H9 (cell line): ENCODE measurements at regions not wholly inside any gene's neighbourhood (a gene's known extent, or its start where the extent isn't known, plus 50 kb on each side); places are given as distances from the start of the nearest gene placed in this dataset.

Experiments used
- DNase-seq: peaks from one replicate; pipeline ENCODE4 v3.0.0-alpha.2; 2017
- H2AFZ ChIP-seq: one replicate; pipeline ENCODE4 v1.6.1; 2013; ENCODE audit warnings: mild to moderate bottlenecking, low read length, control low read depth, moderate library complexity
- H2AK5ac ChIP-seq: 2 replicates; pipeline ENCODE4 v1.6.1; 2013; ENCODE audit warnings: low read length, control low read depth, mixed read lengths; ENCODE audit not compliant: insufficient read length
- H2BK120ac ChIP-seq: one replicate; pipeline ENCODE4 v1.6.1; 2013; ENCODE audit warnings: low read depth, mild to moderate bottlenecking, low read length, control low read depth, inconsistent platforms; ENCODE audit not compliant: poor library complexity, severe bottlenecking
- H2BK12ac ChIP-seq: 2 replicates; pipeline ENCODE4 v1.6.1; 2013; ENCODE audit warnings: low read length, control low read depth, mixed read lengths, low read depth; ENCODE audit not compliant: insufficient read length
- H2BK15ac ChIP-seq: 2 replicates; pipeline ENCODE4 v1.6.1; 2013; ENCODE audit warnings: low read depth, low read length, control low read depth
- H2BK20ac ChIP-seq: one replicate; pipeline ENCODE4 v1.6.1; 2013; ENCODE audit warnings: low read depth, mild to moderate bottlenecking, low read length, control low read depth, inconsistent platforms; ENCODE audit not compliant: poor library complexity, severe bottlenecking
- H2BK5ac ChIP-seq: 2 replicates; pipeline ENCODE4 v1.6.1; 2013; ENCODE audit warnings: low read length, control low read depth, mixed read lengths; ENCODE audit not compliant: insufficient read length
- H3K14ac ChIP-seq: 2 replicates; pipeline ENCODE4 v1.6.1; 2013; ENCODE audit warnings: low read length, control low read depth; ENCODE audit not compliant: insufficient read depth
- H3K18ac ChIP-seq: 2 replicates; pipeline ENCODE4 v1.6.1; 2013; ENCODE audit warnings: low read depth, mild to moderate bottlenecking, mixed read lengths, low read length, control low read depth; ENCODE audit not compliant: insufficient read length
- H3K23ac ChIP-seq: 2 replicates; pipeline ENCODE4 v1.6.1; 2013; ENCODE audit warnings: low read length, control low read depth, mixed read lengths, low read depth; ENCODE audit not compliant: insufficient read length
- H3K23me2 ChIP-seq: 2 replicates; pipeline ENCODE4 v1.6.1; 2013; ENCODE audit warnings: low read depth, mild to moderate bottlenecking, mixed read lengths, low read length, control low read depth; ENCODE audit not compliant: insufficient read length, poor library complexity, severe bottlenecking
- H3K27ac ChIP-seq: 2 replicates; pipeline ENCODE4 v1.5.1; 2013; ENCODE audit warnings: low read length, control low read depth, mixed read lengths, low read depth; ENCODE audit not compliant: insufficient read length
- H3K27me3 ChIP-seq: 2 replicates; pipeline ENCODE4 v1.6.1; 2013; ENCODE audit warnings: low read length, control low read depth, inconsistent platforms; ENCODE audit not compliant: insufficient read depth
- H3K4ac ChIP-seq: 2 replicates; pipeline ENCODE4 v1.6.1; 2013; ENCODE audit warnings: low read depth, mild to moderate bottlenecking, control low read depth, inconsistent platforms, low read length, moderate library complexity
- H3K4me1 ChIP-seq: 2 replicates; pipeline ENCODE4 v1.6.1; 2013; ENCODE audit warnings: low read length, control low read depth, inconsistent platforms; ENCODE audit not compliant: insufficient read depth
- H3K4me2 ChIP-seq: 2 replicates; pipeline ENCODE4 v1.6.1; 2013; ENCODE audit warnings: low read length, control low read depth, mixed read lengths; ENCODE audit not compliant: insufficient read length, insufficient read depth
- H3K56ac ChIP-seq: 2 replicates; pipeline ENCODE4 v1.6.1; 2013; ENCODE audit warnings: low read depth, mild to moderate bottlenecking, mixed read lengths, low read length, control low read depth; ENCODE audit not compliant: insufficient read length
- H3K79me1 ChIP-seq: 2 replicates; pipeline ENCODE4 v1.6.1; 2013; ENCODE audit warnings: low read depth, mild to moderate bottlenecking, moderate library complexity, low read length, control low read depth, inconsistent platforms; ENCODE audit not compliant: insufficient read depth, poor library complexity, severe bottlenecking
- H3K79me2 ChIP-seq: 2 replicates; pipeline ENCODE4 v1.6.1; 2013; ENCODE audit warnings: low read length, control low read depth, inconsistent platforms; ENCODE audit not compliant: insufficient read depth
- H3K9ac ChIP-seq: 2 replicates; pipeline ENCODE4 v1.6.1; 2013; ENCODE audit warnings: low read length, control low read depth, mixed read lengths; ENCODE audit not compliant: insufficient read length; ENCODE audit errors: extremely low read depth
- H3K9me3 ChIP-seq: one replicate; pipeline ENCODE4 v1.6.1; 2013; ENCODE audit warnings: low read depth, low read length, inconsistent platforms; ENCODE audit not compliant: control insufficient read depth
- H3T11ph ChIP-seq: one replicate; pipeline ENCODE4 v1.6.1; 2013; ENCODE audit warnings: mild to moderate bottlenecking, low read length, control low read depth, inconsistent platforms
- H4K20me1 ChIP-seq: one replicate; pipeline ENCODE4 v1.6.1; 2013; ENCODE audit not compliant: control insufficient read depth, insufficient read length, insufficient read depth
- H4K5ac ChIP-seq: 2 replicates; pipeline ENCODE4 v1.6.1; 2013; ENCODE audit warnings: low read depth, mild to moderate bottlenecking, mixed read lengths, low read length, control low read depth; ENCODE audit not compliant: insufficient read length
- H4K8ac ChIP-seq: replicated peaks from 2 replicates; pipeline ENCODE4 v1.6.1; 2013; ENCODE audit warnings: low read length, control low read depth, mixed read lengths, low read depth; ENCODE audit not compliant: insufficient read length
- H4K91ac ChIP-seq: 2 replicates; pipeline ENCODE4 v1.6.1; 2013; ENCODE audit warnings: low read depth, mild to moderate bottlenecking, moderate library complexity, mixed read lengths, low read length, control low read depth; ENCODE audit not compliant: insufficient read length
- H3K27ac Mint-ChIP-seq, 3 experiments: 2 replicates in 2 of 3; 3 replicates in 1 of 3; pipeline ENCODE4 v1.8.0; 2020 to 2021; ENCODE audit warnings: mixed read lengths in 3 of 3, mild to moderate bottlenecking in 1 of 3, moderate library complexity in 1 of 3
- H3K27me3 Mint-ChIP-seq: 2 replicates; pipeline ENCODE4 v1.8.0; 2021; ENCODE audit warnings: low read depth, mild to moderate bottlenecking, moderate library complexity, mixed read lengths
- H3K36me3 Mint-ChIP-seq, 3 experiments: 2 replicates in 2 of 3; 3 replicates in 1 of 3; pipeline ENCODE4 v1.8.0; 2020 to 2021; ENCODE audit warnings: low read depth in 3 of 3, mixed read lengths in 3 of 3; ENCODE audit not compliant: insufficient read depth in 1 of 3
- H3K4me1 Mint-ChIP-seq, 2 experiments: 2 replicates each; pipeline ENCODE4 v1.8.0; 2020; ENCODE audit warnings: mixed read lengths in 2 of 2
- H3K4me3 Mint-ChIP-seq, 2 experiments: 2 replicates in 1 of 2; 3 replicates in 1 of 2; pipeline ENCODE4 v1.8.0; 2020 to 2021; ENCODE audit warnings: mild to moderate bottlenecking in 2 of 2, mixed read lengths in 2 of 2, moderate library complexity in 1 of 2
- H3K9me3 Mint-ChIP-seq, 2 experiments: 2 replicates in 1 of 2; 3 replicates in 1 of 2; pipeline ENCODE4 v1.8.0; 2020; ENCODE audit warnings: mild to moderate bottlenecking in 2 of 2, mixed read lengths in 2 of 2, moderate library complexity in 1 of 2
- CTCF ChIP-seq: fragments of 200-600 bp; sonication (generic); conservative IDR thresholded peaks from 3 replicates; pipeline ENCODE4 v1.8.0; 2021; ENCODE audit warnings: antibody characterized with exemption, mild to moderate bottlenecking
- WGBS: extraction: QIAGEN DNeasy Blood & Tissue Kit; methylation state at CpG from one replicate; pipeline ENCODE4 v1.1.7; 2013; ENCODE audit warnings: missing lambda C conversion rate, low lambda C conversion rate, mixed read lengths; ENCODE audit not compliant: insufficient read length; ENCODE audit errors: extremely low coverage; 5-methylcytosine and 5-hydroxymethylcytosine counted together

GRCh38 chr3:181446741-181447140 is 265.0 kb upstream of the SOX2 start:
- Histone ChIP-seq H3K4me2 (no peak overlapping the region), H2BK120ac (no peak overlapping the region), H3K9ac (no peak overlapping the region), H2BK5ac (no peak overlapping the region), H3K23ac (no peak overlapping the region), H2BK20ac (no peak overlapping the region), H3K27ac (no peak overlapping the region), H3T11ph (no peak overlapping the region), H3K14ac (no peak overlapping the region), H3K4ac (no peak overlapping the region), H3K27me3 (no peaks in the 10 kb centered on the region), H3K79me1 (no peaks in the 10 kb centered on the region), H2AK5ac (no peak overlapping the region), H3K56ac (no peak overlapping the region), H3K18ac (no peak overlapping the region), H2BK12ac (no peak overlapping the region), H4K8ac (no peak overlapping the region), H3K23me2 (no peaks in the 10 kb centered on the region), H3K79me2 (no peaks in the 10 kb centered on the region), H4K5ac (no peak overlapping the region), H2BK15ac (no peak overlapping the region), H2AFZ (no peak overlapping the region), H4K20me1 (no peaks in the 10 kb centered on the region), H3K4me1 (no peaks in the 10 kb centered on the region), H3K9me3 (no peaks in the 10 kb centered on the region), H4K91ac (no peak overlapping the region)
- DNase-seq: no peak
- no peak overlapping the region for H3K27ac Mint-ChIP-seq
- no peaks in the 10 kb centered on the region for H3K9me3 Mint-ChIP-seq
- H3K4me3 Mint-ChIP-seq: no peak overlapping the region
- H3K36me3 Mint-ChIP-seq: no peaks in the 10 kb centered on the region; a peak in 1 of 7 replicates
- no peaks in the 10 kb centered on the region for H3K27me3 Mint-ChIP-seq
- H3K4me1 Mint-ChIP-seq: peaks cover 0 to 7% of the 10 kb centered on the region in 2 experiments; a peak in 2 of 4 replicates
- whole genome bisulfite sequencing: no CpG with 5 or more reads among the region's 2 CpGs
- TF ChIP-seq CTCF: no peak
